ENCODE measurements at regions not wholly inside any gene's neighbourhood (a gene's known extent, or its start where the extent isn't known, plus 50 kb on each side); places are given as distances from the start of the nearest gene placed in this dataset.

DNA sequence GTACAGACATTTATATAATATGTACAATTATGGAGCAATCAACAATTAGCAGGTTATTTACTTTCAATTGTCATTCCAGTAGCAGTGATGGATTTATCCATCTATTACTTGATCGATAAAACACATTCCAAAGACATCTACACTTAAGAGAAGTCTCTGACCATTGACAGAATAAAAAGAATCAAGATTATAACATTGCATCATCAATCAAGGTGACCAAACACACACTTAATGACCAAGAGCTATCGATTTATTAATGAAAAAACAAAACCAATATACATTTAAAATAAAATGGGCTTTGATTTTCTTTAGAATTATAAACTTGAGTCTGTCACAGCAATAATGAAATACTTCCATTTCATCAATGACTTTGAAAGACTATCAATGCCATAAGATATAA, 170.2 kb upstream of the CDKN3 start:
- no peak overlapping the region for H3K4me3 ChIP-seq (ENCODE audit: low read depth, low read length)
- DNase-seq (ENCODE audit: low read depth) = no peak
- TF ChIP-seq, protein P1, sequence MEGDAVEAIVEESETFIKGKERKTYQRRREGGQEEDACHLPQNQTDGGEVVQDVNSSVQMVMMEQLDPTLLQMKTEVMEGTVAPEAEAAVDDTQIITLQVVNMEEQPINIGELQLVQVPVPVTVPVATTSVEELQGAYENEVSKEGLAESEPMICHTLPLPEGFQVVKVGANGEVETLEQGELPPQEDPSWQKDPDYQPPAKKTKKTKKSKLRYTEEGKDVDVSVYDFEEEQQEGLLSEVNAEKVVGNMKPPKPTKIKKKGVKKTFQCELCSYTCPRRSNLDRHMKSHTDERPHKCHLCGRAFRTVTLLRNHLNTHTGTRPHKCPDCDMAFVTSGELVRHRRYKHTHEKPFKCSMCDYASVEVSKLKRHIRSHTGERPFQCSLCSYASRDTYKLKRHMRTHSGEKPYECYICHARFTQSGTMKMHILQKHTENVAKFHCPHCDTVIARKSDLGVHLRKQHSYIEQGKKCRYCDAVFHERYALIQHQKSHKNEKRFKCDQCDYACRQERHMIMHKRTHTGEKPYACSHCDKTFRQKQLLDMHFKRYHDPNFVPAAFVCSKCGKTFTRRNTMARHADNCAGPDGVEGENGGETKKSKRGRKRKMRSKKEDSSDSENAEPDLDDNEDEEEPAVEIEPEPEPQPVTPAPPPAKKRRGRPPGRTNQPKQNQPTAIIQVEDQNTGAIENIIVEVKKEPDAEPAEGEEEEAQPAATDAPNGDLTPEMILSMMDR (IDR thresholded peaks at IDR 0.05; ENCODE audit: low read depth, low read length, missing control alignments) = no peak
- in situ Hi-C loops (cut with HindIII; ENCODE audit: low sequenced_read_pairs) = no loop called here

DNA sequence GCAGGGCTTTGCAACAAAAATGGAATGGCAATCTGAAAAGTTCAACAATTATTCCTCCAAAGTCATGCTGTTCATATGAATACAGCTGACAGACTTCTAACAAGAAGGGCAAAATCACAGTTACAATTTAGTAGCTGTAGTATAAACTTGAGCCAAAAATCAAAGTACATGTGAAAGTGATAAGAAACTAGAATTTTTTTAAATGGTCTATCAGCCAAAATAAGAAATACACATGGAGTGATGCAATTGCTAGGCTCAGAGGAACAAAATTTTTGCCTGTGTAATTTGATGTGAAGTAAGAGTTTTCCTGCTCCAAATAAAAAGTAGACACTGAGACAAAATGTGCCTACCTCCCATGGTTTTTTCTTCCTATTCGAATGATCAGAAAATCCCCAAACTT, 167.7 kb upstream of the CDKN3 start:
- no peak overlapping the region for H3K4me3 ChIP-seq (ENCODE audit: low read depth, low read length)
- in situ Hi-C loops (cut with HindIII; ENCODE audit: low sequenced_read_pairs) = no loop called here
- TF ChIP-seq, protein P1 (IDR thresholded peaks at IDR 0.05; ENCODE audit: low read depth, low read length, missing control alignments) = no peak
- DNase-seq (ENCODE audit: low read depth) = no peak

DNA sequence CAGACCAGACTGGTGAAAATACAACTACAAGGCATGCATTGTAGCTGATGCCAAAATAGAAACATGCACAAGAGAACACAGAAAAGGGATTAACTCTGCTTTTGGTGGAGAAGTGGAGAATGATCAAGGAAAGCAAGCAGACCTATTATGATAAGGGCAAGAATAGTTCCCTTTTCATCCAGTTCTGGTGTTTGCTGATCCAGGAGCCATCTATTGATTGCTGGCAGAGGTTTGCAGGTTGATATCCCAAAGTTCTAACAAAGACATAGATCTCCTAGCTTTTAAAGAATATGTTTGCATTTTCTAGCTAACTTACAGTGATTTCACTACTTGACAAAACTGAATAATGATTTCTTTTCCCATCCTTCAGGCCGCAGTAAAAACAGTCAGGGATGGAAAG, 166.2 kb upstream of the CDKN3 start:
- no peak overlapping the region for H3K4me3 ChIP-seq (ENCODE audit: low read depth, low read length)
- DNase-seq (ENCODE audit: low read depth) = no peak
- TF ChIP-seq, protein P1 (IDR thresholded peaks at IDR 0.05; ENCODE audit: low read depth, low read length, missing control alignments) = no peak
- in situ Hi-C loops (cut with HindIII; ENCODE audit: low sequenced_read_pairs) = no loop called here

DNA sequence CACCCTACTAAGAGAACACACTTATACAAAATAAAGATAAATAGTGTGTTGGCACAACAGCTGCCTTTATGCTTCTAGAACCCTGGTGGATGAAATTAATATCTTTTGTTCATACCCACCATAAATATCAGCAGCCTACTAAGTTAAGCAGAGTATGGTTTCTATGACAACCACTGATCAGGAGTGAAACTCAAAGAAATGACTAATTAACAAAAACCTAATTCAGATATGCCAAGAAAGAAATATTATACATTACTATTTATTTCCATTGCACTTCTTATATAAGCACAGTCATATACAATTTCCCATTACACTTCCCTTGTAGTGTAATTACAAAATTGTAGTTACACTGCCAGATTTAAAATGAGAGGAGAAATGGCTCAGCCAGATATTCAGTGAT, 164.1 kb upstream of the CDKN3 start:
- H3K4me3 ChIP-seq (ENCODE audit: low read depth, low read length) = no peak overlapping the region
- no peak for DNase-seq (ENCODE audit: low read depth)
- in situ Hi-C loops (cut with HindIII; ENCODE audit: low sequenced_read_pairs) = no loop called here
- TF ChIP-seq, protein P1 (IDR thresholded peaks at IDR 0.05; ENCODE audit: low read depth, low read length, missing control alignments) = no peak

DNA sequence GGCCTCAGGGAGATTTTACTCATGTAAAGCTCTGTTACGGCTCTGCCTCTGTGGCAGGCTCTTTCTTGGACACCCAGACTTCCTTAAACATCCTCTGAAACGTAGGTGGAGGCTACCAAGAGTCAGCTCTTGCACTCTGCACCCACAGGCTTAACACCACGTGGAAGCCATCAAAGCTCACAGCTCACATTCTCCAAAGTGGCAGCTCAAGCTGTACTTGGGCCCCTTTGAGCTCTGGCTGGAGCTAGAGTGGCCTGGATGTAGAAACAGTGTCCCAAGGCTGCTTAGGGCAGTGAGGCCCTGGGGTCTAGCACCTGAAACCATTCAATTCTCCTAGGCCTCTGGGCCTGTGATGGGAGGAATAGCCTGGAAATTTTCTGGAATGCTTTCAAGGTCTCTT, 155.3 kb upstream of the CDKN3 start:
- in situ Hi-C loops (cut with HindIII; ENCODE audit: low sequenced_read_pairs) = no loop called here
- TF ChIP-seq, protein P1 (IDR thresholded peaks at IDR 0.05; ENCODE audit: low read depth, low read length, missing control alignments) = no peak
- H3K4me3 ChIP-seq (ENCODE audit: low read depth, low read length) = no peak overlapping the region
- DNase-seq (ENCODE audit: low read depth) = no peak

DNA sequence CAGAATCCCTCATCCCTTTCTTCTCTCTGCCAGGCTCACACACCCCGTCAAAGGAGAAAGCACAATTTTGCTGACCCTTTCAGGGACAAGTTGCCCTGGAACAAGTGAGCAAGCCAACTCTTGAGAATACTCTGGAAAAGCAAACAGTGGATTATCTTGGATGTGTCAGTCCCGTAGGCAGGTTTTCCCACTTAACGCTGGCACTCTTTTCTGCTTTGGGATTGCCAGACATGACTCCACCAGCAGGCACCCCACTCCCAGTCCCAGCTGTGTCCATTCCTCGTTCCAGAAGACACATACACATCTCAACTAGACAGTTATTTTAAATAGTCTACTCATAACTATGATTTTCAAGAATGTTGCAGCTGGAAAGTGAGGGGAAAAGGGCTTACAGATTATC, 145.5 kb upstream of the CDKN3 start:
- no peak for DNase-seq (ENCODE audit: low read depth)
- no peak overlapping the region for H3K4me3 ChIP-seq (ENCODE audit: low read depth, low read length)
- in situ Hi-C loops (cut with HindIII; ENCODE audit: low sequenced_read_pairs) = no loop called here
- TF ChIP-seq, protein P1 (IDR thresholded peaks at IDR 0.05; ENCODE audit: low read depth, low read length, missing control alignments) = no peak

Data from astrocyte of the cerebellum (primary cell).